ENCODE measurements at regions not wholly inside any gene's neighbourhood (a gene's known extent, or its start where the extent isn't known, plus 50 kb on each side); places are given as distances from the start of the nearest gene placed in this dataset.

DNA sequence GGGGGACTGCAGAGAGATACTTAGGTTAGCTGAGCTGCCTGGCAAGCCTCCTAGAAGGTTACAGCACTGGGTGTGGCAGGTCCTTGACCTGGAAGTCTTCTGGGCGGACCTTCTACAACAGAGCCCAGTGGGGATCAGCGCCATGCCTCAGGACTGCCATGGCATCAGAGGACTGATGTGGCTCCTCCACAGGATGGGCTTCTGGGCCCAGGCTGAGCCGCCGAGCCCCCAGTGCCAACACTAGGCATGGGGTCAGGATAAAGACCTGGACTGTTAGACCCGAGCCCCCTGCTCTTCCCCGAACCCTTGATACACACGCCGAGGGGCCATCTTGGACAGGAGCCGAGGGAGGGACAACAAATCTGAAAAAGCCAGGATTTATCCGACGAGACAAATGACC lies 64.0 kb upstream of the SOX21 start:
- TF ChIP-seq, protein P1, sequence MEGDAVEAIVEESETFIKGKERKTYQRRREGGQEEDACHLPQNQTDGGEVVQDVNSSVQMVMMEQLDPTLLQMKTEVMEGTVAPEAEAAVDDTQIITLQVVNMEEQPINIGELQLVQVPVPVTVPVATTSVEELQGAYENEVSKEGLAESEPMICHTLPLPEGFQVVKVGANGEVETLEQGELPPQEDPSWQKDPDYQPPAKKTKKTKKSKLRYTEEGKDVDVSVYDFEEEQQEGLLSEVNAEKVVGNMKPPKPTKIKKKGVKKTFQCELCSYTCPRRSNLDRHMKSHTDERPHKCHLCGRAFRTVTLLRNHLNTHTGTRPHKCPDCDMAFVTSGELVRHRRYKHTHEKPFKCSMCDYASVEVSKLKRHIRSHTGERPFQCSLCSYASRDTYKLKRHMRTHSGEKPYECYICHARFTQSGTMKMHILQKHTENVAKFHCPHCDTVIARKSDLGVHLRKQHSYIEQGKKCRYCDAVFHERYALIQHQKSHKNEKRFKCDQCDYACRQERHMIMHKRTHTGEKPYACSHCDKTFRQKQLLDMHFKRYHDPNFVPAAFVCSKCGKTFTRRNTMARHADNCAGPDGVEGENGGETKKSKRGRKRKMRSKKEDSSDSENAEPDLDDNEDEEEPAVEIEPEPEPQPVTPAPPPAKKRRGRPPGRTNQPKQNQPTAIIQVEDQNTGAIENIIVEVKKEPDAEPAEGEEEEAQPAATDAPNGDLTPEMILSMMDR (IDR thresholded peaks at IDR 0.05): no peak
- TF ChIP-seq POLR2A (IDR thresholded peaks at IDR 0.05): no peak
